ENCODE measurements at regions not wholly inside any gene's neighbourhood (a gene's known extent, or its start where the extent isn't known, plus 50 kb on each side); places are given as distances from the start of the nearest gene placed in this dataset.

GRCh38 chr5:155767470-155767869, 559.5 kb upstream of the SGCD start:
- TF ChIP-seq CTCF (IDR thresholded peaks at IDR 0.05; ENCODE audit: borderline replicate concordance, extremely low read depth, low read length, poor library complexity, severe bottlenecking) (no peak), EZH2 (IDR thresholded peaks at IDR 0.05; ENCODE audit: borderline replicate concordance, low read depth, low read length, severe bottlenecking) (no peak)

Data from DND-41 (cell line).